BE2C (cell line): ENCODE measurements at regions not wholly inside any gene's neighbourhood (a gene's known extent, or its start where the extent isn't known, plus 50 kb on each side); places are given as distances from the start of the nearest gene placed in this dataset.

ENCODE experiments used
- DNase-seq: peaks from one replicate; pipeline ENCODE4 v3.0.0-alpha.2; 2020
- H3K27me3 ChIP-seq: fragments of 250-450 bp; sonication (Bioruptor Pico); 2 replicates; pipeline ENCODE4 v1.5.1; 2020; ENCODE audit warnings: mild to moderate bottlenecking
- H3K36me3 ChIP-seq: fragments of 250-450 bp; sonication (Bioruptor Pico); 2 replicates; pipeline ENCODE4 v1.5.1; 2020; ENCODE audit warnings: mild to moderate bottlenecking
- H3K4me1 ChIP-seq: fragments of 250-450 bp; sonication (Bioruptor Pico); 2 replicates; pipeline ENCODE4 v1.5.1; 2020
- H3K4me3 ChIP-seq: 2 replicates; pipeline ENCODE4 v1.5.1; 2011; ENCODE audit warnings: low read depth, low read length
- H3K9me3 ChIP-seq: fragments of 250-450 bp; sonication (Bioruptor Pico); 2 replicates; pipeline ENCODE4 v1.5.1; 2020
- TF ChIP-seq, protein P1 (sequence below): IDR thresholded peaks from 2 replicates; pipeline ENCODE4 v1.5.1; 2012; ENCODE audit warnings: mild to moderate bottlenecking, low read depth, low read length

DNA sequence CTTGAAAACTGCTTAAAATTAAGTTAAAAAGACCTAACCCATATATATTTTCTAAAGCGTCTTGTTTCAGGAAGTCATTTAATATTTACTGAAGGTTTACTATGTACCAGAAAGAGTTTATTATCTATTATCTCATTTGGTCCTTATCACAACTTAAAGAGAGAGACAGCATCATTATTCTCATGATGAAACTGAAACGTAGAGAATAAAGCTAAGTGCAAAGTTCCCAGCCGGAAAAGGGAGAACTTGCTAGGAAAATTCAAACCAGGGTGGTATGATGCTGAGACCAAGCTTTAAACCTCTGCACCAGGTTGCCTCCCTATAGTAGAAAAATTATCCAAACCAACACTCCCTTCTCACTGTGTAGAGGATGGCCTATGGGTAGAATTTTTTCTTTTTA lies 207.7 kb upstream of the BMPER start:
- Histone ChIP-seq H3K27me3 (no peaks in the 10 kb centered on the region), H3K4me1 (no peaks in the 10 kb centered on the region), H3K4me3 (no peak overlapping the region), H3K36me3 (no peaks in the 10 kb centered on the region), H3K9me3 (no peaks in the 10 kb centered on the region)
- TF ChIP-seq, protein P1, sequence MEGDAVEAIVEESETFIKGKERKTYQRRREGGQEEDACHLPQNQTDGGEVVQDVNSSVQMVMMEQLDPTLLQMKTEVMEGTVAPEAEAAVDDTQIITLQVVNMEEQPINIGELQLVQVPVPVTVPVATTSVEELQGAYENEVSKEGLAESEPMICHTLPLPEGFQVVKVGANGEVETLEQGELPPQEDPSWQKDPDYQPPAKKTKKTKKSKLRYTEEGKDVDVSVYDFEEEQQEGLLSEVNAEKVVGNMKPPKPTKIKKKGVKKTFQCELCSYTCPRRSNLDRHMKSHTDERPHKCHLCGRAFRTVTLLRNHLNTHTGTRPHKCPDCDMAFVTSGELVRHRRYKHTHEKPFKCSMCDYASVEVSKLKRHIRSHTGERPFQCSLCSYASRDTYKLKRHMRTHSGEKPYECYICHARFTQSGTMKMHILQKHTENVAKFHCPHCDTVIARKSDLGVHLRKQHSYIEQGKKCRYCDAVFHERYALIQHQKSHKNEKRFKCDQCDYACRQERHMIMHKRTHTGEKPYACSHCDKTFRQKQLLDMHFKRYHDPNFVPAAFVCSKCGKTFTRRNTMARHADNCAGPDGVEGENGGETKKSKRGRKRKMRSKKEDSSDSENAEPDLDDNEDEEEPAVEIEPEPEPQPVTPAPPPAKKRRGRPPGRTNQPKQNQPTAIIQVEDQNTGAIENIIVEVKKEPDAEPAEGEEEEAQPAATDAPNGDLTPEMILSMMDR, result no peak
- no peak for DNase-seq

DNA sequence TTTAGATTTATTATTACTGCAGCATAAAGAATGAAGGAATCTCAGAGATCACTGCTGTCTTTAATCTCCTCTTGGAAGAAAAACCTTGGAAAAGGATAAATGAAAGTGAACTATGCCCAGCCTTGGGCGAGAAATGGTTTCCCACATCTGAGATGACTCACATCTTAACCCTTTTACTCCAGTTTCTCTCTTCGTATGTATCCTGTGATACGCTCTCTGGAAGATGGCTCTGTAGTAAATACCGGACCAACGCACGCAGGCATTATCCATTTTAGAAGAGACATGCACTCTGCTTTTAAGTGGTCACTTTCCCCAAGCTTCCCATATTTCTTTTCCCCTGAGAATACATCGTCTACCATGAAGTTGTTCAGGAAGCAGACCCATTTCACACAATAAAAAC lies 207.3 kb upstream of the BMPER start:
- Histone ChIP-seq H3K4me1 (no peaks in the 10 kb centered on the region), H3K27me3 (no peaks in the 10 kb centered on the region), H3K36me3 (no peaks in the 10 kb centered on the region), H3K9me3 (no peaks in the 10 kb centered on the region), H3K4me3 (no peak overlapping the region)
- no peak for DNase-seq
- TF ChIP-seq, protein P1, result no peak

DNA sequence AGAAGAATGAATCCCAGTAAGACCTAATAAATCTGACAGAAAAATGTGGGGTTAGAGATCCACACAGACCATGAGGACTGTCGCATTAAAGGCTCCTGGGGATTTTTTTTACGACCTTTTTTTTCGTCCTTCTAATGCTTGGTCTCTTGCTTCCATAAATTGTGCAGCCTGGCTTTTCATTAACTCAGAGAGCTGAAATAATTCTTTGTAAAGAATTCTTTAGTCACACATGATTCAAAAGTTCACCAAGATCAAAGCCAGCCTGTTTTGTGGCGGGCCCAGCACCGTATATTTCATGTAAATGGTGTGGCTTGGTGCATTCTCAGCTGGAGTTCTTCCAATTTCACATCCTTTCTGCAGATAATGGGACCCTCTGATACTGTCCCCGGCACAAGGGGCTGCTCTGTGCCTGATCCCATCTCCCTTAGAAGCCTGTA lies 206.6 kb upstream of the BMPER start:
- Histone ChIP-seq H3K36me3 (no peaks in the 10 kb centered on the region), H3K27me3 (no peaks in the 10 kb centered on the region), H3K4me1 (no peaks in the 10 kb centered on the region), H3K9me3 (no peaks in the 10 kb centered on the region), H3K4me3 (no peak overlapping the region)
- TF ChIP-seq, protein P1, result no peak
- DNase-seq, result no peak

DNA sequence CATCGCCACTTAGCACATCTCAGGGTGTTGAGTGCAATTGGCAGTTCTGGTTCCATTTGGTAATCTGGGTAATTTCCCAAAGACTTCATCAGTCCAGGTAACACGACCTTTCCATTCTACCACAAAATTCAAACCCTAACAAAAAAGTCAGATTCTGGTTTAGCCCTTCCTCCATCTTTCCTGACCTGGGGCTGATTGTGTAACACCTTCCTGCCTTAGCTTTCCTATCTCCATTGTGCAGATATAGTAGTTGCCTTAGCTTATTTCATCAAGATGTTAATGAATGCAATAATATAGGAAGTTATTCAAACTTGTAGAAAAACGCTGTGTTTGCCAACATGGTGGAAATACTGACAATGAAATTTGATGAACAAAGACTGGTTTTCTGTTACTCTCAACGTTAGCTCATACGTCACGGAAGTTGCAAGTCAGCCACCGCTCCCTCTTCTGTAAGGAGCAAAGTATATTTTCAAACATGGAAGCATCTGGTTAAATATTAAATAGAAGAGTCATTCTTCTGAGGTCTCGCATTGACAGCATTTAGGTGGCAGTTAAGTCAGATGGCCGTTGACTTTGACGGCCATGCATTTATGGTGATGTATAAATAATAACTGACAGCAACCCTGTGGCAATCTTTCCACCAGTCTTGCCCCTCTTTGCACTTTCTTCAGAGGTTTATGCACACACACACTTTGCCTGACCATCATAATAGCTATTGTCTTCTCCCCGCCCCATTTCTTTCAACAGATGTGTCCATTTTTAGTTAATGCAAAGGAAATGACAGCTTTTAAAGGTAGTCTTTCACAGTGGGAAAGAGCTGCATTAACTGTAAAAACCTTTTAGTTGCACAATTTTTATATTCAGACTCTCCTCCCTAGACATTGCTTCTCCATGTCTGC lies 205.1 kb upstream of the BMPER start:
- TF ChIP-seq, protein P1, result no peak
- no peaks in the 10 kb centered on the region for H3K36me3 ChIP-seq
- no peak overlapping the region for H3K4me3 ChIP-seq
- no peaks in the 10 kb centered on the region for H3K4me1 ChIP-seq
- no peak for DNase-seq
- no peaks in the 10 kb centered on the region for H3K27me3 ChIP-seq
- no peaks in the 10 kb centered on the region for H3K9me3 ChIP-seq

DNA sequence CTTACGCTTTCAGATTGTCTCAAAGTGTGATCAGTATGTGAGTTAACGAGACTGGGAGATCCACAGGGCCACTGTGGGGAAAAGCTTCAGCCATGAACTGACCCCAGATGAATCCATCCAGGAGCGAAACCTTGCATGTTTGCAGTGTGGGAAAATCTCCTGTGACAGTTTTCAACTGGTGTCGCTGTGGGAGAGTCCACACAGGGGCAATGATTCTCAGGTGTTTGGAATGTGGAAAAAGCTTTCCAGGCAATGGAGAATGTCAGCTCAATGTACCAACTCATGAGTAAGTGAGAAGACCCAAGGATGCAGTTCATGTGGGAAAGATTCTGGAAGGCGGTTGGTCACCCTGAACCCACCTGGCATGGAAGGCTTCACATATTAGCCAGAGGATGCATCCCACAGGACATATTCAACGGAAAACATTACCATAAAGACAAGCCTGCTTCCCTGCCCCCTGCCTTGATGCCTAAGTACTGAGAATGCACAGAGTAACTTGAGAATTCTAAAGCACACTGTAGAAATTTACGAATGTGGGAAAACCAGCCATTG lies 204.1 kb upstream of the BMPER start:
- no peak overlapping the region for H3K4me3 ChIP-seq
- no peaks in the 10 kb centered on the region for H3K36me3 ChIP-seq
- no peaks in the 10 kb centered on the region for H3K27me3 ChIP-seq
- H3K9me3 ChIP-seq, result no peaks in the 10 kb centered on the region
- TF ChIP-seq, protein P1, result no peak
- H3K4me1 ChIP-seq, result no peaks in the 10 kb centered on the region
- no peak for DNase-seq

DNA sequence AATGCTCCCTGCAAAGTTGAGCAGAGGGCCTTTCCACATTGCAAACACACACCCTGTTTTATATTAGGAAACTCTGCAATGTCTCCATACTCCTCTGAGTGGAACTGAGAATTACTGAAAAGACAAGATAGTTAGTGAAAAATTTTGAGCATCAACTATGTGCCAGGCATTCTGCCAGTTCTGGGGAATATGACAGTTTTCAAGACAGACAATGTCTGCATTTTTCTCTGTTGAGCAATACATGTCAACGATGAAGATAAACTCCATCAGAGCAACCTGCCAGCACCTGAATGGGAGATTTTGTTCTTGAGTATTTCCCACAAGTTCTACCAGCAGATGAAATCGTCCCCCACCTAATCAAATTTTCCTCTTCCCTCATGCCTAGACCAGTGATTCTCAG lies 203.4 kb upstream of the BMPER start:
- H3K27me3 ChIP-seq, result no peaks in the 10 kb centered on the region
- no peak overlapping the region for H3K4me3 ChIP-seq
- no peak for DNase-seq
- TF ChIP-seq, protein P1, result no peak
- no peaks in the 10 kb centered on the region for H3K36me3 ChIP-seq
- H3K4me1 ChIP-seq, result no peaks in the 10 kb centered on the region
- no peaks in the 10 kb centered on the region for H3K9me3 ChIP-seq
